Prostate gland (tissue), 2 donors: ENCODE measurements at regions not wholly inside any gene's neighbourhood (a gene's known extent, or its start where the extent isn't known, plus 50 kb on each side); places are given as distances from the start of the nearest gene placed in this dataset.
"Not testable (repeated sequence)": the region's sequence is repeated elsewhere in the genome, so short reads cannot be mapped to it uniquely, and the experiment has no call there.

Experiments
- DNase-seq: peaks from one replicate; pipeline ENCODE4 v3.0.0-alpha.2; 2019; ENCODE audit warnings: low spot score
- H3K27ac ChIP-seq, 2 donors: fragments of 200-600 bp; sonication (generic); 2 replicates each; pipeline ENCODE4 v1.5.1; 2017 to 2019
- H3K27me3 ChIP-seq: fragments of 200-600 bp; sonication (generic); replicated peaks from 2 replicates; pipeline ENCODE4 v1.5.1; 2019; ENCODE audit not compliant: insufficient read depth
- H3K36me3 ChIP-seq, 2 donors: fragments of 200-600 bp; sonication (generic); 1 replicate in 1 of 2; 2 replicates in 1 of 2; pipeline versions ENCODE4 v1.5.1 to v1.8.1; 2017 to 2019
- H3K4me1 ChIP-seq: fragments of 200-600 bp; sonication (generic); replicated peaks from 2 replicates; pipeline ENCODE4 v1.5.1; 2019
- H3K4me3 ChIP-seq, 2 donors: fragments of 200-600 bp; sonication (generic); 2 replicates each; pipeline ENCODE4 v1.5.1; 2017 to 2019
- H3K9me3 ChIP-seq: fragments of 200-600 bp; sonication (generic); 2 replicates; pipeline ENCODE4 v1.5.1; 2017
- CTCF ChIP-seq, 4 experiments: fragments of 200-600 bp in 2 of 4; fragments of 450-650 bp in 2 of 4; sonication (generic) in 2 of 4; IDR thresholded peaks; 1 replicate in 3 of 4; 2 replicates in 1 of 4; pipeline ENCODE4 v1.5.1; 2016 to 2019; ENCODE audit warnings: antibody characterized with exemption in 4 of 4, mild to moderate bottlenecking in 2 of 4, moderate library complexity in 2 of 4
- POLR2A ChIP-seq: fragments of 450-650 bp; IDR thresholded peaks from one replicate; pipeline ENCODE4 v1.6.1; 2016; ENCODE audit warnings: antibody characterized with exemption, mild to moderate bottlenecking
- POLR2AphosphoS5 ChIP-seq: sonication (generic); formaldehyde crosslinking; IDR thresholded peaks from one replicate; pipeline ENCODE4 v1.6.1; 2017; ENCODE audit warnings: antibody characterized with exemption
- WGBS: methylation state at CpG from one replicate; pipeline ENCODE4 v1.1.5; 2018; 5-methylcytosine and 5-hydroxymethylcytosine counted together
- intact Hi-C: fragments of 100-400 bp; cut with DNase I; formaldehyde crosslinking; loops from one replicate; pipeline ENCODE4 v1.14.2; 2022

GRCh38 chr7:81399471-81399870 is 370.4 kb downstream of the HGF start:
- intact Hi-C loops: no loop called here
- WGBS: 59% methylated on average over 3 of the region's 3 CpGs

GRCh38 chr7:81394029-81394428 is 375.8 kb downstream of the HGF start:
- Histone ChIP-seq H3K27me3 (no peaks in the 10 kb centered on the region), H3K36me3 (no peaks in the 10 kb centered on the region), H3K27ac (no peak overlapping the region), H3K4me1 (no peaks in the 10 kb centered on the region), H3K4me3 (no peak overlapping the region), H3K9me3 (no peaks in the 10 kb centered on the region)
- intact Hi-C loops: no loop called here
- TF ChIP-seq POLR2A (no peak), CTCF (IDR thresholded peaks at IDR 0.05) (no peak), POLR2AphosphoS5 (no peak)
- WGBS: 89% methylated on average over 2 of the region's 2 CpGs
- DNase-seq: no peak

More at GRCh38 chr7:81399471-81399870, 370.4 kb downstream of the HGF start:
- Histone ChIP-seq H3K9me3 (no peaks in the 10 kb centered on the region), H3K4me1 (no peaks in the 10 kb centered on the region), H3K27me3 (no peaks in the 10 kb centered on the region), H3K4me3 (no peak overlapping the region), H3K27ac (no peak overlapping the region), H3K36me3 (no peaks in the 10 kb centered on the region)
- DNase-seq: no peak
- no peak for TF ChIP-seq POLR2AphosphoS5
- no peak for TF ChIP-seq CTCF (IDR thresholded peaks at IDR 0.05)
- no peak for TF ChIP-seq POLR2A

GRCh38 chr7:81393018-81393417 is 376.8 kb downstream of the HGF start:
- Histone ChIP-seq H3K27ac (no peak overlapping the region), H3K27me3 (no peaks in the 10 kb centered on the region), H3K4me1 (no peaks in the 10 kb centered on the region), H3K9me3 (no peaks in the 10 kb centered on the region), H3K36me3 (no peaks in the 10 kb centered on the region), H3K4me3 (no peak overlapping the region)
- DNase-seq: no peak
- intact Hi-C loops: no loop called here
- TF ChIP-seq POLR2AphosphoS5: no peak
- no peak for TF ChIP-seq CTCF (IDR thresholded peaks at IDR 0.05)
- no peak for TF ChIP-seq POLR2A
- 97% methylated on average over 2 of the region's 2 CpGs for WGBS

GRCh38 chr7:81385370-81385769 is 384.5 kb downstream of the HGF start:
- intact Hi-C loops: no loop called here
- WGBS: 87% methylated on average over 1 of the region's 1 CpG
- TF ChIP-seq POLR2AphosphoS5 (no peak), POLR2A (no peak), CTCF (IDR thresholded peaks at IDR 0.05) (no peak)

GRCh38 chr7:81383846-81384245 is 386.0 kb downstream of the HGF start:
- Histone ChIP-seq H3K27ac (no peak overlapping the region), H3K9me3 (no peaks in the 10 kb centered on the region), H3K27me3 (no peaks in the 10 kb centered on the region), H3K36me3 (no peaks in the 10 kb centered on the region), H3K4me3 (no peak overlapping the region), H3K4me1 (no peaks in the 10 kb centered on the region)
- no peak for DNase-seq
- WGBS: 63% methylated on average over 2 of the region's 2 CpGs
- TF ChIP-seq CTCF (IDR thresholded peaks at IDR 0.05): no peak
- intact Hi-C loops: no loop called here

More at GRCh38 chr7:81385370-81385769, 384.5 kb downstream of the HGF start:
- Histone ChIP-seq H3K4me3 (no peak overlapping the region), H3K36me3 (no peaks in the 10 kb centered on the region), H3K27ac (no peak overlapping the region), H3K27me3 (no peaks in the 10 kb centered on the region), H3K9me3 (no peaks in the 10 kb centered on the region), H3K4me1 (no peaks in the 10 kb centered on the region)
- DNase-seq: no peak

- H3K9me3 ChIP-seq, H3K27me3 ChIP-seq, H3K36me3 ChIP-seq, H3K27ac ChIP-seq, H3K4me3 ChIP-seq, intact Hi-C loops, DNase-seq, H3K4me1 ChIP-seq: not testable (repeated sequence)
Observed at GRCh38 chr7:81374641-81375040, 395.2 kb downstream of the HGF start.
